Loucy (cell line): ENCODE measurements at regions not wholly inside any gene's neighbourhood (a gene's known extent, or its start where the extent isn't known, plus 50 kb on each side); places are given as distances from the start of the nearest gene placed in this dataset.

Experiments used
- CTCF ChIP-seq: fragments of 200-600 bp; sonication (generic); conservative IDR thresholded peaks from 2 replicates; pipeline ENCODE4 v1.5.1; 2014; ENCODE audit warnings: mild to moderate bottlenecking, antibody characterized with exemption, low read length
- EZH2phosphoT487 ChIP-seq: fragments of 200-600 bp; IDR thresholded peaks from 2 replicates; pipeline ENCODE4 v1.6.1; 2018; ENCODE audit warnings: antibody characterized with exemption, mild to moderate bottlenecking, moderate library complexity, borderline replicate concordance

- no peak for TF ChIP-seq CTCF
- TF ChIP-seq EZH2phosphoT487 = no peak
Measured at GRCh38 chr15:47390208-47390765, 327.0 kb upstream of the SEMA6D start.
